A549 (cell line): ENCODE measurements at regions not wholly inside any gene's neighbourhood (a gene's known extent, or its start where the extent isn't known, plus 50 kb on each side); places are given as distances from the start of the nearest gene placed in this dataset.

Experiments used
- ATAC-seq, 2 experiments: fragments of 200-7000 bp in 1 of 2; fragments of >200 bp in 1 of 2; cut with Nextera tagmentation in 1 of 2; cut with Tn5 transposase in 1 of 2; 3 replicates each; pipeline versions ENCODE4 v1.8.0 to v1.9.1; 2018 to 2020; ENCODE audit warnings: mild to moderate bottlenecking in 1 of 2, moderate library complexity in 1 of 2
- CTCF ChIA-PET: fragments of 300-600 bp; sonication (Branson Sonifier 250); formaldehyde crosslinking; extraction: SDS; loops from one replicate; lab custom pipeline; 2021; ENCODE audit warnings: antibody characterized with exemption, inconsistent platforms; lab: Yijun Ruan, JAX
- POLR2A ChIA-PET: fragments of 350-600 bp; formaldehyde crosslinking; extraction: SDS; loops from one replicate; lab custom pipeline; 2021; ENCODE audit warnings: antibody characterized with exemption, inconsistent platforms; lab: Yijun Ruan, JAX
- DNase-seq, 2 experiments: peaks; one replicate each; pipeline versions ENCODE4 v3.0.0 to v3.0.0-alpha.2; 2011 to 2016; ENCODE audit warnings: low read depth in 1 of 2, low spot score in 1 of 2
- FAIRE-seq: peaks from 2 replicates; lab custom pipeline; 2011; peaks lifted over from hg19 to GRCh38; lab: Jason Lieb, UNC
- H3K27ac ChIP-seq, 2 experiments: fragments of >200 bp; sonication (Bioruptor Twin); formaldehyde crosslinking; 3 replicates each; pipeline ENCODE4 v1.5.1; 2016 to 2017
- H3K4me1 ChIP-seq: fragments of >200 bp; sonication (Bioruptor Twin); formaldehyde crosslinking; 3 replicates; pipeline ENCODE4 v1.6.1; 2016
- H3K4me2 ChIP-seq: fragments of >200 bp; sonication (Bioruptor Twin); formaldehyde crosslinking; 3 replicates; pipeline ENCODE4 v1.6.1; 2016
- H3K4me3 ChIP-seq: fragments of >200 bp; sonication (Bioruptor Twin); formaldehyde crosslinking; 3 replicates; pipeline ENCODE4 v1.5.1; 2016
- H3K9me3 ChIP-seq: fragments of >200 bp; sonication (Bioruptor Twin); formaldehyde crosslinking; 3 replicates; pipeline ENCODE4 v1.6.1; 2016
- CBX2 ChIP-seq: fragments of 200-600 bp; sonication (generic); IDR thresholded peaks from 2 replicates; pipeline ENCODE4 v1.6.1; 2016; ENCODE audit warnings: low read depth, mild to moderate bottlenecking, borderline replicate concordance
- CHD2 ChIP-seq: fragments of 150-350 bp; IDR thresholded peaks from 2 replicates; pipeline ENCODE4 v1.6.1; 2014; ENCODE audit warnings: low read length; ENCODE audit not compliant: partially characterized antibody
- CHD4 ChIP-seq: fragments of 200-600 bp; sonication (generic); IDR thresholded peaks from 2 replicates; pipeline ENCODE4 v1.6.1; 2016; ENCODE audit warnings: antibody characterized with exemption, mild to moderate bottlenecking, borderline replicate concordance
- EHF ChIP-seq: fragments of 250-450 bp; sonication (Bioruptor Pico); IDR thresholded peaks from 2 replicates; pipeline ENCODE4 v1.5.0; 2020; ENCODE audit warnings: mild to moderate bottlenecking
- FOSL2 ChIP-seq, 2 experiments: fragments of 450-650 bp in 1 of 2; fragments of >200 bp in 1 of 2; sonication (Bioruptor Twin) in 1 of 2; formaldehyde crosslinking; IDR thresholded peaks; 2 replicates each; pipeline versions ENCODE4 v1.5.0 to v1.6.1; 2016 to 2020; ENCODE audit warnings: mild to moderate bottlenecking in 1 of 2, moderate library complexity in 1 of 2
- HDAC2 ChIP-seq: fragments of 200-600 bp; sonication (generic); IDR thresholded peaks from 2 replicates; pipeline ENCODE4 v1.6.1; 2016
- HOXA7 ChIP-seq: fragments of 250-450 bp; sonication (Bioruptor Pico); IDR thresholded peaks from 2 replicates; pipeline ENCODE4 v1.5.0; 2020; ENCODE audit warnings: mild to moderate bottlenecking, moderate library complexity
- HOXB5 ChIP-seq: fragments of 250-450 bp; sonication (Bioruptor Pico); IDR thresholded peaks from 2 replicates; pipeline ENCODE4 v1.5.0; 2020; ENCODE audit warnings: mild to moderate bottlenecking, moderate library complexity
- MAFK ChIP-seq: fragments of 450-650 bp; IDR thresholded peaks from 2 replicates; pipeline ENCODE4 v1.6.1; 2014; ENCODE audit not compliant: partially characterized antibody
- SREBF2 ChIP-seq: fragments of 450-650 bp; IDR thresholded peaks from 2 replicates; pipeline ENCODE4 v1.6.1; 2014; ENCODE audit warnings: mild to moderate bottlenecking, moderate library complexity
- TFCP2L1 ChIP-seq: fragments of 250-450 bp; sonication (Bioruptor Pico); IDR thresholded peaks from 2 replicates; pipeline ENCODE4 v1.5.0; 2021; ENCODE audit warnings: mild to moderate bottlenecking
- ZC3H11A ChIP-seq: fragments of 450-650 bp; IDR thresholded peaks from 2 replicates; pipeline ENCODE4 v1.6.1; 2014; ENCODE audit warnings: antibody characterized with exemption, mild to moderate bottlenecking
- ZFP36 ChIP-seq: fragments of 450-650 bp; IDR thresholded peaks from 2 replicates; pipeline ENCODE4 v1.6.1; 2014; ENCODE audit warnings: borderline replicate concordance; ENCODE audit not compliant: partially characterized antibody
- ZNF302 ChIP-seq: fragments of 250-450 bp; sonication (Bioruptor Pico); IDR thresholded peaks from 2 replicates; pipeline ENCODE4 v1.9.0; 2021; ENCODE audit warnings: inconsistent platforms, mild to moderate bottlenecking, moderate library complexity
- WGBS: methylation state at CpG from one replicate; pipeline ENCODE4 v1.1.6; 2017; ENCODE audit errors: missing lambda C conversion rate; 5-methylcytosine and 5-hydroxymethylcytosine counted together
- TF ChIP-seq, protein P1 (sequence below): fragments of 200-600 bp; sonication (generic); IDR thresholded peaks from 2 replicates; pipeline ENCODE4 v1.6.1; 2016; ENCODE audit warnings: antibody characterized with exemption, mild to moderate bottlenecking, moderate library complexity
- TF ChIP-seq, protein P2 (sequence below): IDR thresholded peaks from 2 replicates; pipeline ENCODE4 v1.6.1; 2012; ENCODE audit warnings: low read depth, borderline replicate concordance
- TF ChIP-seq, protein P3 (sequence below): fragments of >200 bp; sonication (Bioruptor Twin); formaldehyde crosslinking; IDR thresholded peaks from 3 replicates; pipeline ENCODE4 v1.5.1; 2016
- TF ChIP-seq, protein P4 (sequence below): fragments of 150-350 bp; IDR thresholded peaks from 2 replicates; pipeline ENCODE4 v1.6.1; 2014; ENCODE audit warnings: low read depth, mild to moderate bottlenecking, low read length
- TF ChIP-seq, protein P5 (sequence below): fragments of >200 bp; sonication (Bioruptor Twin); formaldehyde crosslinking; IDR thresholded peaks from 3 replicates; pipeline ENCODE4 v1.6.1; 2016
- TF ChIP-seq, protein P6 (sequence below): fragments of 250-450 bp; sonication (Bioruptor Pico); IDR thresholded peaks from 2 replicates; pipeline ENCODE4 v1.5.0; 2021; ENCODE audit warnings: mild to moderate bottlenecking, moderate library complexity, borderline replicate concordance

DNA sequence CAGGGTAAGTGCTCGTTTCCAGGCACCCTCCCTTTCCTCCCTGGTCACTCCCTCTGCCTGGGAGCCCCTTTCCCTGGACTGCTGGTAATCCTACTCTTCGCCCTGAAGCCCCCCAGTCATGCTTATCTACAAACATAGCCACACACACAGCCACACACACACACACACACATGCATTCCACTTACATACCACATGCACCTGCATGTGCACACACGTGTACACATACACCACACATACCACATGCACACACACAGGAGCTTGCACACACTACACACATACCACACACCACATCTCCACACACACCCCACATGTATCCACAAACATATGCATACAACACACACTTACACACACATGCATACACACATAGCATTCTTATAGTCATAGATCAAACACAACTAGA, 358.5 kb downstream of the GADD45G start:
- Histone ChIP-seq H3K4me3 (no peak overlapping the region), H3K4me1 (no peaks in the 10 kb centered on the region), H3K4me2 (no peak overlapping the region), H3K27ac (no peak overlapping the region), H3K9me3 (no peaks in the 10 kb centered on the region)
- FAIRE-seq (no peak), DNase-seq (no peak), ATAC-seq (no peak)
- WGBS = 4% methylated on average over 3 of the region's 3 CpGs
- no peak for TF ChIP-seq ZFP36
- TF ChIP-seq CHD4 = no peak
- TF ChIP-seq, protein P1, sequence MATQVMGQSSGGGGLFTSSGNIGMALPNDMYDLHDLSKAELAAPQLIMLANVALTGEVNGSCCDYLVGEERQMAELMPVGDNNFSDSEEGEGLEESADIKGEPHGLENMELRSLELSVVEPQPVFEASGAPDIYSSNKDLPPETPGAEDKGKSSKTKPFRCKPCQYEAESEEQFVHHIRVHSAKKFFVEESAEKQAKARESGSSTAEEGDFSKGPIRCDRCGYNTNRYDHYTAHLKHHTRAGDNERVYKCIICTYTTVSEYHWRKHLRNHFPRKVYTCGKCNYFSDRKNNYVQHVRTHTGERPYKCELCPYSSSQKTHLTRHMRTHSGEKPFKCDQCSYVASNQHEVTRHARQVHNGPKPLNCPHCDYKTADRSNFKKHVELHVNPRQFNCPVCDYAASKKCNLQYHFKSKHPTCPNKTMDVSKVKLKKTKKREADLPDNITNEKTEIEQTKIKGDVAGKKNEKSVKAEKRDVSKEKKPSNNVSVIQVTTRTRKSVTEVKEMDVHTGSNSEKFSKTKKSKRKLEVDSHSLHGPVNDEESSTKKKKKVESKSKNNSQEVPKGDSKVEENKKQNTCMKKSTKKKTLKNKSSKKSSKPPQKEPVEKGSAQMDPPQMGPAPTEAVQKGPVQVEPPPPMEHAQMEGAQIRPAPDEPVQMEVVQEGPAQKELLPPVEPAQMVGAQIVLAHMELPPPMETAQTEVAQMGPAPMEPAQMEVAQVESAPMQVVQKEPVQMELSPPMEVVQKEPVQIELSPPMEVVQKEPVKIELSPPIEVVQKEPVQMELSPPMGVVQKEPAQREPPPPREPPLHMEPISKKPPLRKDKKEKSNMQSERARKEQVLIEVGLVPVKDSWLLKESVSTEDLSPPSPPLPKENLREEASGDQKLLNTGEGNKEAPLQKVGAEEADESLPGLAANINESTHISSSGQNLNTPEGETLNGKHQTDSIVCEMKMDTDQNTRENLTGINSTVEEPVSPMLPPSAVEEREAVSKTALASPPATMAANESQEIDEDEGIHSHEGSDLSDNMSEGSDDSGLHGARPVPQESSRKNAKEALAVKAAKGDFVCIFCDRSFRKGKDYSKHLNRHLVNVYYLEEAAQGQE = no peak
- TF ChIP-seq, protein P2, sequence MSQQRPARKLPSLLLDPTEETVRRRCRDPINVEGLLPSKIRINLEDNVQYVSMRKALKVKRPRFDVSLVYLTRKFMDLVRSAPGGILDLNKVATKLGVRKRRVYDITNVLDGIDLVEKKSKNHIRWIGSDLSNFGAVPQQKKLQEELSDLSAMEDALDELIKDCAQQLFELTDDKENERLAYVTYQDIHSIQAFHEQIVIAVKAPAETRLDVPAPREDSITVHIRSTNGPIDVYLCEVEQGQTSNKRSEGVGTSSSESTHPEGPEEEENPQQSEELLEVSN = no peak
- TF ChIP-seq, protein P3, sequence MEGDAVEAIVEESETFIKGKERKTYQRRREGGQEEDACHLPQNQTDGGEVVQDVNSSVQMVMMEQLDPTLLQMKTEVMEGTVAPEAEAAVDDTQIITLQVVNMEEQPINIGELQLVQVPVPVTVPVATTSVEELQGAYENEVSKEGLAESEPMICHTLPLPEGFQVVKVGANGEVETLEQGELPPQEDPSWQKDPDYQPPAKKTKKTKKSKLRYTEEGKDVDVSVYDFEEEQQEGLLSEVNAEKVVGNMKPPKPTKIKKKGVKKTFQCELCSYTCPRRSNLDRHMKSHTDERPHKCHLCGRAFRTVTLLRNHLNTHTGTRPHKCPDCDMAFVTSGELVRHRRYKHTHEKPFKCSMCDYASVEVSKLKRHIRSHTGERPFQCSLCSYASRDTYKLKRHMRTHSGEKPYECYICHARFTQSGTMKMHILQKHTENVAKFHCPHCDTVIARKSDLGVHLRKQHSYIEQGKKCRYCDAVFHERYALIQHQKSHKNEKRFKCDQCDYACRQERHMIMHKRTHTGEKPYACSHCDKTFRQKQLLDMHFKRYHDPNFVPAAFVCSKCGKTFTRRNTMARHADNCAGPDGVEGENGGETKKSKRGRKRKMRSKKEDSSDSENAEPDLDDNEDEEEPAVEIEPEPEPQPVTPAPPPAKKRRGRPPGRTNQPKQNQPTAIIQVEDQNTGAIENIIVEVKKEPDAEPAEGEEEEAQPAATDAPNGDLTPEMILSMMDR = no peak
- no peak for TF ChIP-seq CBX2
- TF ChIP-seq, protein P4, sequence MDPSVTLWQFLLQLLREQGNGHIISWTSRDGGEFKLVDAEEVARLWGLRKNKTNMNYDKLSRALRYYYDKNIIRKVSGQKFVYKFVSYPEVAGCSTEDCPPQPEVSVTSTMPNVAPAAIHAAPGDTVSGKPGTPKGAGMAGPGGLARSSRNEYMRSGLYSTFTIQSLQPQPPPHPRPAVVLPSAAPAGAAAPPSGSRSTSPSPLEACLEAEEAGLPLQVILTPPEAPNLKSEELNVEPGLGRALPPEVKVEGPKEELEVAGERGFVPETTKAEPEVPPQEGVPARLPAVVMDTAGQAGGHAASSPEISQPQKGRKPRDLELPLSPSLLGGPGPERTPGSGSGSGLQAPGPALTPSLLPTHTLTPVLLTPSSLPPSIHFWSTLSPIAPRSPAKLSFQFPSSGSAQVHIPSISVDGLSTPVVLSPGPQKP = no peak
- TF ChIP-seq FOSL2 (IDR thresholded peaks at IDR 0.05) = no peak
- TF ChIP-seq FOSL2 (CRISPR knock-in tag; IDR thresholded peaks at IDR 0.05) = no peak
- TF ChIP-seq ZNF302 = no peak
- no peak for TF ChIP-seq EHF (CRISPR knock-in tag)
- TF ChIP-seq, protein P5, sequence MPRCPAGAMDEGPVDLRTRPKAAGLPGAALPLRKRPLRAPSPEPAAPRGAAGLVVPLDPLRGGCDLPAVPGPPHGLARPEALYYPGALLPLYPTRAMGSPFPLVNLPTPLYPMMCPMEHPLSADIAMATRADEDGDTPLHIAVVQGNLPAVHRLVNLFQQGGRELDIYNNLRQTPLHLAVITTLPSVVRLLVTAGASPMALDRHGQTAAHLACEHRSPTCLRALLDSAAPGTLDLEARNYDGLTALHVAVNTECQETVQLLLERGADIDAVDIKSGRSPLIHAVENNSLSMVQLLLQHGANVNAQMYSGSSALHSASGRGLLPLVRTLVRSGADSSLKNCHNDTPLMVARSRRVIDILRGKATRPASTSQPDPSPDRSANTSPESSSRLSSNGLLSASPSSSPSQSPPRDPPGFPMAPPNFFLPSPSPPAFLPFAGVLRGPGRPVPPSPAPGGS = no peak
- TF ChIP-seq MAFK = no peak
- TF ChIP-seq, protein P6, sequence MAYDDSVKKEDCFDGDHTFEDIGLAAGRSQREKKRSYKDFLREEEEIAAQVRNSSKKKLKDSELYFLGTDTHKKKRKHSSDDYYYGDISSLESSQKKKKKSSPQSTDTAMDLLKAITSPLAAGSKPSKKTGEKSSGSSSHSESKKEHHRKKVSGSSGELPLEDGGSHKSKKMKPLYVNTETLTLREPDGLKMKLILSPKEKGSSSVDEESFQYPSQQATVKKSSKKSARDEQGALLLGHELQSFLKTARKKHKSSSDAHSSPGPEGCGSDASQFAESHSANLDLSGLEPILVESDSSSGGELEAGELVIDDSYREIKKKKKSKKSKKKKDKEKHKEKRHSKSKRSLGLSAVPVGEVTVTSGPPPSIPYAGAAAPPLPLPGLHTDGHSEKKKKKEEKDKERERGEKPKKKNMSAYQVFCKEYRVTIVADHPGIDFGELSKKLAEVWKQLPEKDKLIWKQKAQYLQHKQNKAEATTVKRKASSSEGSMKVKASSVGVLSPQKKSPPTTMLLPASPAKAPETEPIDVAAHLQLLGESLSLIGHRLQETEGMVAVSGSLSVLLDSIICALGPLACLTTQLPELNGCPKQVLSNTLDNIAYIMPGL (CRISPR knock-in tag) = no peak
- TF ChIP-seq ZC3H11A = no peak
- no peak for TF ChIP-seq TFCP2L1 (CRISPR knock-in tag)
- no peak for TF ChIP-seq HOXA7 (CRISPR knock-in tag)
- TF ChIP-seq SREBF2 = no peak
- TF ChIP-seq HOXB5 = no peak
- no peak for TF ChIP-seq HDAC2
- no peak for TF ChIP-seq CHD2
- ChIA-PET CTCF (no interaction called here), POLR2A (no interaction called here)
